GM23338 (cell line): ENCODE measurements at regions not wholly inside any gene's neighbourhood (a gene's known extent, or its start where the extent isn't known, plus 50 kb on each side); places are given as distances from the start of the nearest gene placed in this dataset.

Experiments
- CREB1 ChIP-seq: fragments of 250-450 bp; sonication (Bioruptor Pico); IDR thresholded peaks from 2 replicates; pipeline ENCODE4 v1.5.0; 2020; ENCODE audit warnings: low read depth, mild to moderate bottlenecking, moderate library complexity
- CTCF ChIP-seq, 2 experiments: fragments of 200-600 bp in 1 of 2; sonication (generic) in 1 of 2; conservative IDR thresholded peaks; 2 replicates each; pipeline versions ENCODE4 v1.5.1 to v1.6.1; 2016 to 2017; ENCODE audit warnings: antibody characterized with exemption in 2 of 2, low read depth in 2 of 2, mild to moderate bottlenecking in 2 of 2, moderate library complexity in 1 of 2
- EZH2 ChIP-seq: fragments of 200-600 bp; sonication (generic); IDR thresholded peaks from one replicate; pipeline ENCODE4 v1.8.0; 2017; ENCODE audit warnings: antibody characterized with exemption, mild to moderate bottlenecking, low read depth; ENCODE audit not compliant: unreplicated experiment
- EZH2phosphoT487 ChIP-seq: fragments of 200-600 bp; sonication (generic); IDR thresholded peaks from one replicate; pipeline ENCODE4 v1.8.1; 2018; ENCODE audit warnings: antibody characterized with exemption; ENCODE audit not compliant: unreplicated experiment
- POLR2AphosphoS5 ChIP-seq: IDR thresholded peaks from 2 replicates; pipeline ENCODE4 v1.6.1; 2016; ENCODE audit warnings: antibody characterized with exemption, low read depth
- STAT1 ChIP-seq: IDR thresholded peaks from one replicate; pipeline ENCODE4 v1.6.1; 2016; ENCODE audit warnings: antibody characterized with exemption; ENCODE audit not compliant: unreplicated experiment

GRCh38 chrX:33277046-33277445 is 65.7 kb upstream of the DMD start:
- TF ChIP-seq CTCF (conservative IDR thresholded peaks at IDR 0.05; ENCODE audit: low read depth in 2 of 2) = no peak
- no peak for TF ChIP-seq CREB1
- no peak for TF ChIP-seq STAT1
- no peak for TF ChIP-seq EZH2phosphoT487
- no peak for TF ChIP-seq EZH2
- no peak for TF ChIP-seq POLR2AphosphoS5
